GM18526 (cell line): ENCODE measurements at regions not wholly inside any gene's neighbourhood (a gene's known extent, or its start where the extent isn't known, plus 50 kb on each side); places are given as distances from the start of the nearest gene placed in this dataset.

Experiments
- POLR2A ChIP-seq: IDR thresholded peaks from 3 replicates; pipeline ENCODE4 v1.6.1; 2011; ENCODE audit not compliant: insufficient read length; ENCODE audit errors: extremely low read depth

DNA sequence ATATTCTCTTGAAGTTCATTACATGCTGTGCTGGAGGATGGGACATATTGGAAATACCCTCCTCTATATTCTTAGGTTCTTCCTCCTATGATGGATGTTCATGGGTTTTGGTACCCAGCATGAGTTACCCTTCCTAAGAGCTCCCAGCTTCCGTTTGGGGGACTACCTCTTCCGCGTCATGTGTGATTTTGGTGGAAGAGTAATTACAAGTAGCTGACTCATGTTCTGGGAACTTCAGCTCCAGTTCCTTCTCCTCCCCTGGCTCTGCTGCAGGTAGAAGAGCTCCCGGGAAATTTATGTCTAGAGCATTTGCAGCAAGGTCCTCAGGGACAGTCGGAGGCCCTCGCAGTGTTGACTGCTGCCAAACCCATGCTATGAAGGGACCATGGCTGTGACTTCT lies 208.8 kb upstream of the IL12A start:
- TF ChIP-seq POLR2A: no peak

DNA sequence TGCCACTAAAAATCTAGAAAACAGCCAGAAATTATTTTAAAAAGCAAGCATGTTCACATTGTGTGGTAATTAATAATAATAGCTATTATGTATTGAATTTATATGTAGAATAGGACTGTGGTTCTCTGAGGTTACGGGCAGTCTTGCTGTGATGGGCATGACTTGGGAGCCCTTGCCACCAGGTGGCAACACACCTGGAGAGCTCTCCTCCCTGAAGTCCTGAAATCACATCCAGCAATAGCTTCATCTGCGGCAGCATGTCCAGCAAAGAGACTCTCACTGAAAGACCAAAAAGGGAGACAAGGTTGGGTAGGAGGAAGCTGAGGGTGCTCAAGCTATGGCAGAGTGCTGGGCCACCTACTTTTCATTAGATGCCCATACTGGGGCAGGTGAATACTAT lies 206.8 kb upstream of the IL12A start:
- TF ChIP-seq POLR2A: no peak

DNA sequence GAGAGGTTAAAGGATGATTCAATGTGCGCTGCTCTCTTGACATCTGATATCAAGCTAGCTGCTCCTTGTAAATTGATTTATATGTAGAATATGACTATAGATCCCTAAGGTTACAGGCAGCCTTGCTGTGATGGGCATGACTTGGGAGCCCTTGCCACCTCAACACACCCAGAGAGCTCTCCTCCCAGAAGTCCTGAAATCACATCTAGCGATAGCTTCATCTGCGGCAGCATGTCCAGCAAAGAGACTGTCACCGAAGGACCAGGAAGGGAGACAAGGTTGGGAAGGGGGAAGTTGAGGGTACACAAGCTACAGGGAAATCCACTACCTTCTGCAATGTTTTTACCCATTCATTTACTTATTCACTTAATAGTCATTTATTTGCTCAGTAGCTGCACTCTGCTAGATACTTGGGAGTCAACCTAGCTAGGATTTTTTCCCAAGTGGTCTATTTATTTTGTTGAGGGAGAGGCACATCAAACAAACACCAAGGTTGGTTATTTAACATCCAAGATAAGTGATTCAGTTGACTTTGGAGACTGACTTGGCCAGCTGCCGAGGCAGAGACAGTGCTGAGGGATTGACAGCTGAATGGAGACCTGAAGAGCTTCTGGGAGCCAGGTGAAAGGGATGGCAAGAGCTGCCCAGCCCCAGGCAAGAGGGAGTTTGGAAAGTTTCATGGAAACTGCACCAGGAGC lies 205.8 kb upstream of the IL12A start:
- TF ChIP-seq POLR2A: no peak

DNA sequence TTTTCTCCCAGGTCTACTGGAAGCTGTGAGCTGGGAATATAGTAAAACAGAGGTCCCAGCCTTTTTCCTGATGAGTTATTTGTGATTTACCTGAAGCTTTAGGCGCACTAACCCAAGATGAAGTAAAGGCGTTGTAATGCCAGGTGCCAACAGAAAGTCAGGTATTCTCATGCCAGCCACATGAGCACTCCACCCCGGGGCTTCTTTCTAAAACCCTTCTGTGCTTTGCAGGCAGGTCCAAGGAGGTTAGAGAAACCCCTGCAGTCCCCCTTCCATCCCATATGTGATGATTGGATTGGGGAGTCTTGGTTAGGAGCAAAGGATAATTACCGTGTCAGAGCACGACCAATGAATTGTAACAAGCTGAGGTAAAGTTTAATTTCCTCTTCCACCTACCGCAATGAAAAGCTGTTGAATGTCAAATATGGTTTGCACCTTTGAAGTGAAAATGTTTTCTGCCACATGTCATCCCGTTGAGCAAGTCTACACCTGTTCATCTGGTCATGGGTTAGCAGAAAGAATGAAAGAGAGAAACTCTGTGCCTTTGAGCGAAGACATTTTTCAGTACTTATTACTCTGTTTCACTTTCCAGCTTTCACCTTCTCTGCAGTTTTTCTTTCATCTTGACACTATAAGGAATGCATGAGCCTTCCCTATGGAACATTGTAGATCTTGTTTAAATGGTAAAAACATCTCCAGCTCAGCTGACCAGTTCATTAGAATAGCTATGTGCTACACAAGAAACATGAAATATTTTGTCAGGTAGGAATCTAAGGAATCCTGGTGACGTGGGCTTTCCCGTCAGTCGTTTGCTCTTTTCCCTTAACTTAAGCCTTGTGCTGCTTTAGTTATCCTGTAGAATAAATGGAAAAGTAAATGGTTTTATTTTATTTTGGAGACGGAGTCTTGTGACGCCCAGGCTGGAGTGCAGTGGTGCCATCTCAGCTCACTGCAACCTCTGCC lies 204.6 kb upstream of the IL12A start:
- TF ChIP-seq POLR2A: no peak

DNA sequence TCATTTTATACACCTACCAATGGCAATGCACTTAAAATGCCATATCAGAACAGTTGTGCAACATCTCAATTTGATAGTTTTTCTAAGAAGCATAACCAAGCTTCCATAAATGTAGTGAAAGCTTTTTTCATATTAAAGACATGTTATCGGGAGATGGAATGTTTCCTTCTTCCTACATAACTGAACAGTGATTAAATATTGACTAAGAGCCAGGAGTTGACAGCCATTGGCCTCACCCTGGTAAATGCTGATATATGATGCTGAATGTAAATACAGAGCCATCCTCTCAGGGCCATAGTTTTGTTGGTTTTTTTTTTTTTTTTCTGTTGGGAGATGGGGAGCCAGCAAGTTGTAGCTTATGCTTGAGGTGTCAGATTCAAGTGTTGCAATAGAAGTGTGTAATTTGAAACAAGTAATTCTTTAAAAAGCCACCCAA lies 203.3 kb upstream of the IL12A start:
- no peak for TF ChIP-seq POLR2A

DNA sequence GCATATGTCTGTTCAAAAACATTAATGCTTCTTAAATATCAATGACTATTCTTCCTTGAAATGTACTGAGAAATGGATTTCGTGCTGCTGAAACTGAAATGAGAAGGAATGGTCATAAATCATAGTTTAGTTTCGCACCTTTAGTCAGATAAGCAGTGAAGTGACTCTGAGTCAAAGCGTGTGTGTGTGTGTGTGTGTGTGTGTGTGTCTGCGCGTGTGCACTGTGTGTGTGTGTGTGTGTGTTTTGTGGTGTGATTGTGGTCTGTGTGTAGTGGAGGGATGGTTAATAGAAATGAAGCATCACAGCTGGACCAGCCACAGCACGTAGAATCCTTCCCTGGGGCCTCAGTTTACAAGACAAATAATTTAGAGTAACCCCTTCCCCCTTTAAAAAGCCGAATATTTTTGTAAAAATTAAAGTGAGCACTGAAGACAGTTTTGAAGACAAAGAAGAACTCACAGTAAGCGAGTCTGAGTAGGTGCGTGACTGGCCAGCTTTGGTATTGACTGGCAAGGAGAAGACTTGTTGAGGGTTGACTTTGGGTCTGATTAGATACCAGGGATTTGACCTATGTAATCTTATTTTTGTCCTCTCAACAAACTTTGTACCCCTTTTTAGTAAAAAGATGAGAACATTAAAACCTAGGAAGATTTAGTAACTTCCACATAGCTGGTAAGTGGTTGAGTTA lies 202.0 kb upstream of the IL12A start:
- TF ChIP-seq POLR2A: no peak

DNA sequence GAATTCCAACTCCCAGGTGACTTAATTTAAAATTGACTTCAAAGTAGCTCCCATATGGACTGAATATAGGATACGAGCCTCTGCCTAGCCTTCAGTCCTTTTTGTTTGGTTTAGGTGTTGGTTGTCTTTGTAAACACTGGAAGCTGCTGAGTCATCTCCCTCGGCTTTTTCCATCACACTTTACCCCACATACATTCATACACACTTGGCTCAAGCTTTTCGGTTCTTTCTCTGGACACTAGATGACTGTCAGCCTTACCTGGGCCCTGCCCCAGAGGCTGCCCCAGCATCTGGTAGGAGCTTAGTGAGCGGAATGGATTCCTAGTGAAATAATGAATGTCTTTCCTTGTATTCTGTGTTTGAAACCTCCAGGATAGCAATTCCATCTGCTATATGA lies 201.5 kb upstream of the IL12A start:
- TF ChIP-seq POLR2A: no peak

DNA sequence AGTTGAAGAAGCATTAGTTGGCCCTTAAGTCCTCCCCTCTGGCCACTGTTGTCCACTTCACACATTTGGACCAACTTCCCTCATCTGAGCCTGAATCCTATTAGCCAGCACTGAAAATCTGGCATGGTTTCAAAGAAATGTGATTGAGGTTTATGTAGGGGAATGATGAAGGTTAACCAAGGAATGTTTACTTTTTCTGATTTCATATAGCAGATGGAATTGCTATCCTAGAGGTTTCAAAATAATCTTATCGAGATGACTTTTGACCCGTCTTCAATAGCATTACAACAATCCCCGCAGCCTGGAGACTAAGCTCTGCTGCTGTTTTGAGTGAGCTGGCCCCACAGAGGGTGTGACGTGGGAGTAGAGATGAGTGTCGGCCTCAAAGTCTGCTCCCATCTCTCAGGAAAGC lies 200.8 kb upstream of the IL12A start:
- TF ChIP-seq POLR2A: no peak

DNA sequence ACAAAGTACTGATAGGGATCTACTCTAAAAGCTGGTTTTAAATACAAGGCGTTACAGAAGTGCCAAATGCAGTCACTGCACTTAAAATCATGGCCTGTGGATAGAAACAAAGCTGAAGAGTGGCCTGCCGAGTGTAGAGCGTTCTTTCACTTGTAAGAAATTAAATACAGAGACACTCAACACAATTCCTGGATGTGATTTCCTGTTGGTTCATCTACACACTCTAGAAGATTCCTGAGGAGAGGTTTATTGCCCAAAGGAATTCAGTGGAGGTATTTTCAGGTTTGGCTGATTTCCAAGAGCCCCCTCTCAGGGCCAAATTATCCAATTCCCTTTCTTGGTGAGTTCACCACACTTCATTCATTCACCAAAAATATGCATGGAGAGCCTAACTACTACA lies 200.3 kb upstream of the IL12A start:
- TF ChIP-seq POLR2A: no peak

DNA sequence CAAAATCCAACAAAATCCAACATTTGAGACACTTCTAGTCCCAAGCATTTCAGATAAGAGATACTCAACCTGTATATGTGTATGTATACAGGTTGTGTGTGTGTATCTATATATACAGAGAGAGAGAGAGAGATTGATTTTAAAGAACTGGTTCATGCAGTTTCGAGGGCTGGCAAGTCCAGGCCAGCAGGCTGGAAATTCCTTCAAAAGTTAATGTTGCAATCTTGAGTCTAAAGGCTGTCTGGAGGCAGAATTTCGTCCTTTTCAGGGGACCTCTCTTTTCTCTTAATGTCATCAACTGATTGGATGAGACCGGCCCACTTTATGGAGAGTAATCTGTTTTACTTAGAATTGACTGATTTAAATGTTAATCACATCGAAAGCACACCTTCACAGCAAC lies 199.6 kb upstream of the IL12A start:
- no peak for TF ChIP-seq POLR2A

DNA sequence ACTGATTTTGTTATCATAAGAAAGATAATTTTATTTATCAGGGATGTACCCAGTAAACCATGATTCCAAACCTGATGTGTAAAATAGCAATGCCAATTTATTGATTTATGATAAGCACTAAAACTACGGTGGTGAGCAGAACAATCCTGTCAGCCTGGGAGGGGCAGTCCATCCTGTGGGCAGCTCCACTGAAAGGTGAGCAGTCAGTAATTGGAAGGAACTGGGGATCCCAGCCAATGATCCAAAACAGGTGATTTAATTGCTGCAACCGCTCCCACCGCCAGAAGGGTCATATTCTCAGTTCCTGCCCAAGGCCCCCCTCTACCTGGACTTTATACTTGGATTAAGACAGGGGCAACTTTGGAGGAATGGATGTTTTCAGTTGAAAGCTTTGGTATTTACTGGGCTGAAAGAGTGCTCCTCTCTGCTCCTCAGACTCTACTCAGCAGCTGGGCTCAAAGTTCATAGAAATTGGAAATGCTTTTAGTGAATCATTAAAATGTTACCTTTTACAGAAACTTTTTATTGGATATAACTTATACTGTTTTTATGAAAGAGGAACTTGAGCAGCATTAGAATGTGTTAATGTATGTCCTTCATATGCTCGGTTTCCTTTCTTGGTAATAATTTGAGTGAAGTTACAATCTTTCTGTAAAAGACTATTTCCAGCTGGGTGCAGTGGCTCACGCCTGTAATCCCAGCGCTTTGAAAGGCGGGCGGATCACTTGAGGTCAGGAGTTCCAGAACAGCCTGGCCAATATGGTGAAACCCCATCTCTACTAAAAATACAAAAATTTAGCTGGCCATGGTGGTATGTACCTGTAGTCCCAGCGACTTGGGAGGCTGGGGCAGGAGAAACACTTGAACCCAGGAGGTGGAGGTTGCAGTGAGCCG lies 198.6 kb upstream of the IL12A start:
- no peak for TF ChIP-seq POLR2A

DNA sequence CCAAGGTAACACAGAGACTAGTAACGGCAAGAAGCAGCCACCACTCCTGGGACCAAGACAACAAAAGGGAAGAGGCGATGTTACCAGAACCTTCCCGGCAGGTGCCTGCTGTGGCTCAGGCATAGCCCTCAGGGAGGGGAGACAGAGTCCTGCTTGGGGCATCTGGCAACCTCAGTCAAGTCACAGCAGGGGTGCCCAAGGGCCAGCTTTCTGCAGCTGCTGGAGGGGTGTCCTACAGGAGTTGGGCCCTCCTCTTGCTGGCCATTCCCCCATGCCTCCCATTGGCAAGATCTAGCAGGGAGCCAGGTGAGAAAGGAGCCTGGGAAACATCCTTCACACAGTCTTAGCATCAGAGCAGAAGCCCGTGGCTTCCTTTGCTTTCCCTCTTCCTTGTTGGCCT lies 197.3 kb upstream of the IL12A start:
- TF ChIP-seq POLR2A: no peak

DNA sequence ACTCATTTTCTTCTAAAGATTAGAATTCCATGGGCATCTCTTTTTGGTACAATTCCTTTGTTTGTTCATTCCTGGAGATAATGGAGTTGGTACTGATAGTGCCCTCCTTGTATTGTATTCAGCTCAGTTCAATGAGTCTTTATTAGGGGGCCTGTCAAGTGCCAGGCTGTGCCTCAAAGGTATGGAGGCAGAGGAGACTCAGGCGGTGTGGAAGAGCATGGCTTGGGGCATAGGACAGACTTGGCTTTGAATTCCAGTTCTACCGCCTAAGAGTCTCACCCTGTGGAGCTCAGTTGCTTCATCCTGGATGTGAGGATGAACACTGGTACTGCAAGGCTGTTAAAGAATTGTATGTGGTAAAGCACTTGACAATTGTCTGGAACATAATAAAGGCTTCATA lies 196.6 kb upstream of the IL12A start:
- TF ChIP-seq POLR2A: no peak

DNA sequence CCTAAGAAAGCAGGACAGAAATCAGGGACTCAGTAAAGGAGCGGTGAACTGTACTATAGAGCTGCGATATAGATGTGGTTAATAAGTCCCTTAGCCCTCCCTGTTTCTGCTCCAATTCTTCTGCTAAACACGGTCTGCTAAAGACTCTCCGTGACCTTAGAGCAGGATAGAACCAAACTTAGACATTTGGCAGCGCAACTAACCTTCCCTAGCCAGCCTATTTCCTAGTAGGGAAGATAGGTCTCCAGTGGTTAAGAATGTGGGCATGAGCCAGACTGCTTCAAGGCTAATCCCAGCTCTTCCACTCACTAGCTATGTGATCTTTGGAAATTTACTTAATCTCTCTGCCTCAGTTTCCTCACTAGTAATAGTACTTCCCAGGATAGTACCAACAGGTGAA lies 193.6 kb upstream of the IL12A start:
- no peak for TF ChIP-seq POLR2A

DNA sequence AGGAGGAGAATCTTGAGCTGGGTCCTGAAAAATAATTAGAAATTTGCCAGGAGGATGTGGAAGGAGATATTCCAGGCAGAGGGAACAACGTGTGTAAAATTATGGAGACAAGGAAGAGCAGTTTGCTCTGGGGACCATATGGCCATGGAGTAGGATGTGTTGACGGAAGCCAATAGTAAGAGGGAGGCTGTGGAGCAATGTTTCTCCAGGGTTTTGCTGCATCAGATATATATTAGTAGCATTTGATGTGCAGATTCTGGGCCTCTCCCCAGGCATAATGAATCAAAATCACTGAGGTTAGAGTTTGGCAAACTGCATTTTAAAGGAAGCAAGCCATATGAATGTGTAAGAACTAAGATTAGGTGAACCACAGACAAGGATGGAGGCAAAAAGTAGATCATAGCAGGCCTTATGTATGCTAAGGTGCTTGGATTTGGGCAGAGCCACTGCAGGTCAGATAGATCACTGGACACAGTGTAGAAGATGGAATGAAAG lies 192.9 kb upstream of the IL12A start:
- TF ChIP-seq POLR2A: no peak

DNA sequence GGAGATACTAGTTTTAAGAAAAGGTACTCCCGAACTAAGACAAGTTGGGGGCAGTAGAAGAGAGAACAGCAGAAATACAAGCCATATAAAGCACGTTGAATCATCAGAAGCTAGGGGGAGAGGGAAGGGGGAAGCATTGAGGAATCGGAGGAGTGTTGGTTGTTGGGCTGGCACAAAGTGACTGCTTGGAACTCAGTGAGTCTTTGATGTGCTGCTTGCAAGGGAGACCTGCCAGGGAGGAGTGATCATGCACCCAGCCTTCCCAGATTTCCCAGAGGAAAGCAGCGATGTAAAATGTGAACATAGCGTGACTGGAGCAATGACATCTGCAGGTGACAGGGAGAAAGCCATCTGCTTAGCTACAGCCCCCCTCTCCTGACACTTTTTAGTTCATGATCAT lies 192.4 kb upstream of the IL12A start:
- no peak for TF ChIP-seq POLR2A
